ENCODE measurements at regions not wholly inside any gene's neighbourhood (a gene's known extent, or its start where the extent isn't known, plus 50 kb on each side); places are given as distances from the start of the nearest gene placed in this dataset.

- DNase-seq (ENCODE audit: low spot score) = no peak
Observed at GRCh38 chr13:26456650-26457049, 100.8 kb upstream of the WASF3 start.

- no peak for DNase-seq (ENCODE audit: low spot score)
Observed at GRCh38 chr13:26457212-26457611, 100.3 kb upstream of the WASF3 start.

- DNase-seq (ENCODE audit: low spot score) = no peak
Observed at GRCh38 chr13:26458196-26458749, 99.2 kb upstream of the WASF3 start.

- DNase-seq (ENCODE audit: low spot score) = peak; percentile 4
Observed at GRCh38 chr13:26459276-26460131, 98.0 kb upstream of the WASF3 start.

- no peak for DNase-seq (ENCODE audit: low spot score)
Observed at GRCh38 chr13:26460648-26461047, 96.8 kb upstream of the WASF3 start.

GRCh38 chr13:26463296-26463695, 94.2 kb upstream of the WASF3 start:
- DNase-seq (ENCODE audit: low spot score) = no peak

- no peak for DNase-seq (ENCODE audit: low spot score)
Observed at GRCh38 chr13:26463848-26464247, 93.6 kb upstream of the WASF3 start.

- DNase-seq (ENCODE audit: low spot score) = no peak
Observed at GRCh38 chr13:26465514-26465913, 92.0 kb upstream of the WASF3 start.

GRCh38 chr13:26465954-26466353, 91.5 kb upstream of the WASF3 start:
- DNase-seq (ENCODE audit: low spot score) = no peak

GRCh38 chr13:26468265-26468801, 89.2 kb upstream of the WASF3 start:
- no peak for DNase-seq (ENCODE audit: low spot score)

- DNase-seq (ENCODE audit: low spot score) = no peak
Observed at GRCh38 chr13:26469602-26470001, 87.9 kb upstream of the WASF3 start.

- DNase-seq (ENCODE audit: low spot score) = no peak
Observed at GRCh38 chr13:26471807-26472206, 85.7 kb upstream of the WASF3 start.

- DNase-seq (ENCODE audit: low spot score) = no peak
Observed at GRCh38 chr13:26473571-26474230, 83.8 kb upstream of the WASF3 start.

- DNase-seq (ENCODE audit: low spot score) = no peak
Observed at GRCh38 chr13:26474286-26474685, 83.2 kb upstream of the WASF3 start.

GRCh38 chr13:26475176-26476110, 82.0 kb upstream of the WASF3 start:
- DNase-seq (ENCODE audit: low spot score) = no peak

- no peak for DNase-seq (ENCODE audit: low spot score)
Observed at GRCh38 chr13:26476111-26476781, 81.2 kb upstream of the WASF3 start.

- DNase-seq (ENCODE audit: low spot score) = no peak
Observed at GRCh38 chr13:26476782-26477142, 80.7 kb upstream of the WASF3 start.

GRCh38 chr13:26477681-26478080, 79.8 kb upstream of the WASF3 start:
- no peak for DNase-seq (ENCODE audit: low spot score)

GRCh38 chr13:26480246-26480855, 77.1 kb upstream of the WASF3 start:
- no peak for DNase-seq (ENCODE audit: low spot score)

- peak; percentile 67 for DNase-seq (ENCODE audit: low spot score)
Observed at GRCh38 chr13:26482451-26483197, 74.9 kb upstream of the WASF3 start.

Measured in hematopoietic multipotent progenitor cell treated with erythropoietin and hydrocortisone succinate and interleukin-3 and kit ligand, for 15 days (in vitro differentiated cells).